SH-SY5Y (cell line): ENCODE measurements at regions not wholly inside any gene's neighbourhood (a gene's known extent, or its start where the extent isn't known, plus 50 kb on each side); places are given as distances from the start of the nearest gene placed in this dataset.

ENCODE experiments used
- GATA2 ChIP-seq: IDR thresholded peaks from 2 replicates; pipeline ENCODE4 v1.6.1; 2011; ENCODE audit warnings: mild to moderate bottlenecking, low read depth, low read length
- GATA3 ChIP-seq: IDR thresholded peaks from 2 replicates; pipeline ENCODE4 v1.6.1; 2011; ENCODE audit warnings: low read depth, mild to moderate bottlenecking, low read length, moderate library complexity

- no peak for TF ChIP-seq GATA2
- no peak for TF ChIP-seq GATA3
These were observed 497.3 kb downstream of the CCDC85A start for GRCh38 chr2:56680971-56681631.
